ENCODE measurements at regions not wholly inside any gene's neighbourhood (a gene's known extent, or its start where the extent isn't known, plus 50 kb on each side); places are given as distances from the start of the nearest gene placed in this dataset.

- H3K9ac ChIP-seq (ENCODE audit: extremely low read depth, insufficient read length, low read length), result no peak overlapping the region
- WGBS (ENCODE audit: extremely low coverage, insufficient read length, low lambda C conversion rate), result no CpG with 5 or more reads among the region's 3 CpGs
- H3K9me3 Mint-ChIP-seq, result no peaks in the 10 kb centered on the region
These were observed 115.2 kb downstream of the NGF start for GRCh38 chr1:115222616-115223402.

More at GRCh38 chr1:115222616-115223402, 115.2 kb downstream of the NGF start:
- no peak overlapping the region for H3K4me3 Mint-ChIP-seq
- Histone ChIP-seq H3T11ph (ENCODE audit: low read length) (no peak overlapping the region), H2BK120ac (ENCODE audit: low read depth, low read length, poor library complexity, severe bottlenecking) (no peak overlapping the region), H4K20me1 (ENCODE audit: control insufficient read depth, insufficient read depth, insufficient read length) (no peaks in the 10 kb centered on the region), H3K27ac (ENCODE audit: insufficient read length, low read depth, low read length) (no peak overlapping the region), H2AK5ac (ENCODE audit: insufficient read length, low read length) (no peak overlapping the region), H3K4me2 (ENCODE audit: insufficient read depth, insufficient read length, low read length) (no peak overlapping the region), H3K23ac (ENCODE audit: insufficient read length, low read depth, low read length) (no peak overlapping the region), H3K56ac (ENCODE audit: insufficient read length, low read depth, low read length) (no peak overlapping the region), H3K27me3 (ENCODE audit: insufficient read depth, low read length) (no peaks in the 10 kb centered on the region), H3K4me1 (ENCODE audit: insufficient read depth, low read length) (peaks cover 10% of the 10 kb centered on the region; the same call in 1 of the 2 replicates), H3K9me3 (ENCODE audit: control insufficient read depth, low read depth, low read length) (no peaks in the 10 kb centered on the region), H3K18ac (ENCODE audit: insufficient read length, low read depth, low read length) (no peak overlapping the region), H3K14ac (ENCODE audit: insufficient read depth, low read length) (no peak overlapping the region; the same call in 1 of the 2 replicates), H2BK20ac (ENCODE audit: low read depth, low read length, poor library complexity, severe bottlenecking) (no peak overlapping the region), H2AFZ (ENCODE audit: low read length) (no peak overlapping the region), H3K4ac (ENCODE audit: low read depth, low read length) (no peak overlapping the region), H3K23me2 (ENCODE audit: insufficient read length, low read depth, low read length, poor library complexity, severe bottlenecking) (no peaks in the 10 kb centered on the region), H2BK15ac (ENCODE audit: low read depth, low read length) (no peak overlapping the region), H3K79me1 (ENCODE audit: insufficient read depth, low read depth, low read length, poor library complexity, severe bottlenecking) (no peaks in the 10 kb centered on the region), H4K8ac (replicated peaks; ENCODE audit: insufficient read length, low read depth, low read length) (no peak overlapping the region), H2BK5ac (ENCODE audit: insufficient read length, low read length) (no peak overlapping the region), H3K79me2 (ENCODE audit: insufficient read depth, low read length) (no peaks in the 10 kb centered on the region), H4K5ac (ENCODE audit: insufficient read length, low read depth, low read length) (no peak overlapping the region), H4K91ac (ENCODE audit: insufficient read length, low read depth, low read length) (no peak overlapping the region), H2BK12ac (ENCODE audit: insufficient read length, low read depth, low read length) (no peak overlapping the region)
- TF ChIP-seq CTCF (conservative IDR thresholded peaks at IDR 0.05), result no peak
- H3K27me3 Mint-ChIP-seq (ENCODE audit: low read depth), result no peaks in the 10 kb centered on the region
- DNase-seq, result no peak
- no peak overlapping the region for H3K27ac Mint-ChIP-seq
- peaks cover 24 to 27% of the 10 kb centered on the region in 2 experiments for H3K4me1 Mint-ChIP-seq
- H3K36me3 Mint-ChIP-seq (ENCODE audit: insufficient read depth in 1 of 3, low read depth in 3 of 3), result no peaks in the 10 kb centered on the region
